GM21529 (cell line): ENCODE measurements at regions not wholly inside any gene's neighbourhood (a gene's known extent, or its start where the extent isn't known, plus 50 kb on each side); places are given as distances from the start of the nearest gene placed in this dataset.
A peak's percentile ranks its signal among the peaks of the same experiment; 100 is the strongest.

ENCODE experiments used
- ATAC-seq: cut with Tn5 transposase; IDR thresholded peaks from one replicate; pipeline ENCODE4 v1.9.1; 2021; ENCODE audit not compliant: unreplicated experiment

DNA sequence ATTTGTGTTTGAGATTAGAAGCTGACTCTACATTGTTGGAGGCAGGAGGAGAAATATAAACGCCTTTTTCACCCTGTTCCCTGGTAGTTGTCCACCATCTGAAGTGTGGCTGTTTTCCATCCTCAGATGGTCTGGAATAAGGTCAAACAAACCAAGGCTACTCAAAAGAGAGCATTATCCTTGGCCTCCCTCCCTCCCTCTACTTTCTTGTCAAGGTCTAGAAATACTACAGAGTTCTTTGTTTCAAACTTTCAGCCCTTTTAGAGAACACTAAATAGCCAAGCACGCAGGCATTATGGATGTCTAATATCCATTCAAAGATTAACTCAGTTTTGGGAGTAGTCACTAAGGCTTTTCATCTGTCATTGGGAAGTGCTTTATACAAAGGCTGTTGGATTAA, 215.8 kb upstream of the ITGA4 start:
- ATAC-seq, result no peak

DNA sequence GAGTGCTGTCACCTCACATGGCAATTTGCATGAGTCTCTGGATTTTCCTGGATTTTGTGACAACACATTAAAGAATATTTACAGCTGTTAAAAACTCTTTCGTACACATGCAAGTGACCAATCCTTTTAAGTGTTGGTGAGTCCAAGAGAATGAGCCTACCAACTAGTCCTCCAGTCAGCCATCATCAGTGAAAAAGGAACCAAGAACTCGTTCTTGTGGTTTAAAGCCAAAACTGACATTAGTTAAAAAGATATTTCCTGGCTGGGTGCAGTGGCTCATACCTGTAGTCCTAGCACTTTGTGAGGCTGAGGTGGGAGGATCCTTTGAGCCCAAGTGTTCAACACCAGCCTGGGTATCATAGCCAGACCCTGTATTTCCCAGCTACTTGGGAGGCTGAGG, 215.4 kb upstream of the ITGA4 start:
- peak; percentile 90 for ATAC-seq

DNA sequence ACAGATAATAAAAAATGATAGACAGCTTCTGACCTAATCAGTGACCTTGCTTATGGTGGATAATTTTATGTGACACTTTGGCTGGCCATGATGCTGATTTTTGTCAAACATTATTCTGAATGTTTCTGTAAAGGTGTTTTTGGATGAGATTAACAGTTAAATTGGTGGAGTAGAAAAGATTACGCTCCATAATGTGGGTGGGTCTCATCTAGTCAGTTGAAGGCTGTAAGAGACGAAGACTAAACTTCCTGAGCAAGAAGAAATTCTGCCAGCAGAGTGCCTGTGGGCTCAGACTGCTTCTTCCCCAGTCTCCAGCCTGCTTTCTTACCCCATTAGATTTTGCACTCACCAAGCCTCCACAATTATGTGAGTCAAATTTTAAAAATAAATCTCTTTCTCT, 214.9 kb upstream of the ITGA4 start:
- no peak for ATAC-seq

DNA sequence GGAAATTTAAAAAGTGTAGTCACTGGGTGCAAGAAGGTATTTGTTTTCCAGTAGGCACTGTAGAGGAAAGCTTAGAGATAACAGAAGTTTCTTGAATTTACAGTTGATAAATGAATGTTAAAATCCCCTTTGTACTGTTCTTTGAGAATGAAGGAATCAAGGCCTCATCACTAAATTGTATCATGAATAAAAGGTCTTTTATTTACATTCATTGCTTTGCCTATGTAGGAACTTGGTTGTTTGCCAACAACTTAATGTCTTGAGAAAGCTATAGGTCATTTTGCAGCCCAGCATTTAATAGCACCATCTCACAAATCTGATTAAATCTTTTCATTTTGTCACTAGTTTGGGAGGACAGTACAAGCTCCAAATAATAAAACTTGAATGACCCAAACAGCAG, 213.9 kb upstream of the ITGA4 start:
- ATAC-seq, result no peak

DNA sequence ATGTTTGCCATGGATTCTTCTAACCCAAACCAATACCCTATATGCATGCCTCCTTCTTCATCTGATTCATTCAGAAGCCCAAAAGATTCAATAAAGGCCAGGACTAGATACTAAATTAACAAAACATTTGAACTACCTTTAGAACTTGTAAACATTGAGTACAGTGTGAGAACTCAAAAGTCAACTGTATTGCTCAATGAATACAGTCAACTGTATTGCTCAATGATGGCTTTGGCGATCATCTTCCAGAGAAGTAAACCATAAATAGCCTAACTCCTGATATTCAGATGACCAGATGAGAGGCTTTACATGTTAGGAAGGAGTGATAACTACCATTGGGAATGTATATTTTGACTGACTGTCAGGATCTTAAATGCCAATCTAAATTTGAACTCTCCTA, 206.5 kb upstream of the ITGA4 start:
- ATAC-seq, result no peak

DNA sequence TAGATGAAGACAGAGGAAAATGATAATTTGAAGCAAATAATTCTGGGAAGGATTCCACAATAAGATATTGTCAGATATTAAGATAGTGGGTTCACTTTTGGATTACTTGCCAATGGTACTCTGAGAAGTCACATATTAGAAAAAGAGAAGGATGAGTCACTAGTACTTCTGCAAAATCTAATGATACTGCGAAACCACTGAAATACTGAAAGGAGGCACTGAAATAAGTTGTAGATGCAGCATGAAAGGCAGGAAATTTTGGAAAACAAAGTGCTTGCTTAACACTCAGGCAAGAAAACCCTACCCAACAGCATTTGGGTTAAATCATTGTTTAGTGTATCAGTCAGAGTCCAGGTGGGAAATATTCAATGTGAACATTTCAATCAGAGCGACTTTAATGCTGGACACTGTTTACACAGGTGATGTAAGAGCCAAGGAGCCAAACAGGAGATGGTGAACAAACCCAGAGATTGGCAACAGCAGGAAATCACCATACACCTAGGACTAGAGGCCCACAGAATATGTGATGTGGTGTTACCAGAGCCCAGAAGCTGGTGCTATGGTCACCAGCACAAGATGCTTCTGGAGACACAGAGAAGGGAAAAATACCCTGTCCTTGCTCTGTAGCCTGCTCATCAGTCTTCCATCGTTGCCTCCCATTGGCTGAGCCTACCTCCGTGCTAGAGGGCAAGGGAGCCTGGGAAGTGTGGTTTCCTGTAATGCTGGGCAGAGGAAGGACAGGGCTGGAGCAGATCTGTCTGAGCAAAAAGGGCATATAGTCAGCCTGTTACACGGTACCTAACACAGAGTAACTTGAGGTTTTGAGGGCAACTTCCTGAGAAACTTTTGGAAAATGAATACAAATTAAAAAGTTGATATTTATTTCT, 204.7 kb upstream of the ITGA4 start:
- no peak for ATAC-seq

DNA sequence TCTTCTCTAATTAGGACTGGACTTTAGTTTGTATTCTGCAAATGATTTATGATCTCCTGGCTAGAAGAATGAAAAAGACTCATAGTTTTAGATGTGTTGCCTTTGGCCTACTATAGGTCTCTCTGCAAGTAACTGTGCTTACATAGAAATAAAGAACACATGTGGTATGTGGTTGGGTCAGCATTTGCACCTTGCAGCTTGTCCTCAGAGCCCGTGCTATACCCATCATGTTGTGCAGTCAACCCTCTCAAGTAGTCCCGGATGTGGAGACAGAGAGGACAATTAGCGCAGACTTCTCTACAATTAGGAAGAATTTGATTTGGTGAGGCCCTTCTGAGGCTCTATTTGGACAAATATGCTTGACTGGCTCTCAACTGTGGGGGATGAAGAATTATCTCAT, 203.7 kb upstream of the ITGA4 start:
- no peak for ATAC-seq

DNA sequence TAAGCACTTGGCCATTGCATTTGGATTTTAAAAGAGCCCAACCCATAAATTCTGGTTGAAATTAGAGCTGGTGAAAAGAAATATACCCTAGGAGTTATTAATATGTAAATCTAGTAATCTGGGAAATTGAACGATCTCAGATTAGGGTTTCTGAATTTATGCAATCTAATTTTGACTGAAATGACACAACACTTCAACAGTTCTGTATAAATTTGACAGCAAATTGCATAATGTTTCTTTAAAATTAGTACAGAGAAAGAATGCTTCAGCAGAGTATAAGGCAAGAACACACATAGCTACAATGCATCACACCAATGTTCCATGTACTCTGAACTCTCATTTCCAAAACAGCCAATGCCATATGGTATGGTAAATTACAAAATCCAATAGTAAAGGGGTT, 201.5 kb upstream of the ITGA4 start:
- no peak for ATAC-seq

DNA sequence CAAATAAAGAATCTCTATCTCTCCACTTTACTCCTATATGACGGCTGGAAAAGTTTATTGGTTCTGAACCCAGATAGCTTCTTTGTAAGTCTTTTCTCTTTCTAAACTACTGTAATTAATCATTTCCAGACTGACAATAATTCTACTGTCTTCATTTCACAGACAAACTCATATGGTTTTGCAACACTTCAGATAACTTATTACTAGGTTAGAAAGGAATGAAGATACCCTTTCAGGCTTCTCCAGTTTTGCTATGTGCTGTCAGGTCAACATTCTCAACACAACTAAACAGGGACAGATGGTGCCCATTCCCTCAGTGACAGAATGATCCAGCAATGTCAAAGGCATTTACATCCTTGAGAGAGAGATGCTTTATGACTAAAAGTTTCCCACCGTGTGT, 198.5 kb upstream of the ITGA4 start:
- no peak for ATAC-seq

DNA sequence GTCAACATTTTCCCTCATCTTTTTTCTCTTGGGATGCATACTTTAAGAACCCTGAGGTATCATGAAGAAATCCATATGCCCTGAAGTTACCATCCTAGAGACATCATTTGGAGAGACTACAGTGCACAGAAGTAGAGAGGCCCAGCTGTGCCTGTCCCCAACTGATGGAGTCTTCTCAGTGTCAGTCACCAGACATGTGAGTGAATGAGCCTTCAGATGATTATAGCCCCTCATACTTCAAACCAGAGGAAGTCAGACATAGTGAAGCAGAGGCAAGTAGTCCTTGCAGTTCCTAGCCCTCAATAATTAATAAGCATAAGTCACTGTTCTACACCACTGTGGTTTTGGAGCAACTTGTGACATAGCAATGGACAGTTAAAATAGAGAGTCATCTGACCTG, 194.4 kb upstream of the ITGA4 start:
- ATAC-seq, result no peak

DNA sequence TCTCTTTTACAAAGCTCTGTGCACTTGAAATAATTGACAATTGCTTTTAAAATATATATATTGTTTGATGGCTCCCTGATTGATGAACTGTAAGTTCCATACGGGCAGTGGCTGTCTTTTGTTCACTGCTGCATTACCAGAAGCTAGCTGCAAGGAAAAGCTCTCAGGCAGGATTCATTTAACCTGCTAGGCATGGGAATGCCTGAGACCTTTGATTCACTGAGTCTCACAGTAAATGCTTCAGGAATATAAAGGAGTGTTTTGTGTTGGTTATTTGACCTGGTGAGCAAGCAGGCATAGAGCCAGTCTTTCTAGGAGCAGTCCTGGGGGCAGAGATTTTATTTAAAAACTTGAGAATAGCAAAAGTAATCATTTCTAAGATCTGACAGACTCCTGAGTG, 193.2 kb upstream of the ITGA4 start:
- ATAC-seq, result no peak

DNA sequence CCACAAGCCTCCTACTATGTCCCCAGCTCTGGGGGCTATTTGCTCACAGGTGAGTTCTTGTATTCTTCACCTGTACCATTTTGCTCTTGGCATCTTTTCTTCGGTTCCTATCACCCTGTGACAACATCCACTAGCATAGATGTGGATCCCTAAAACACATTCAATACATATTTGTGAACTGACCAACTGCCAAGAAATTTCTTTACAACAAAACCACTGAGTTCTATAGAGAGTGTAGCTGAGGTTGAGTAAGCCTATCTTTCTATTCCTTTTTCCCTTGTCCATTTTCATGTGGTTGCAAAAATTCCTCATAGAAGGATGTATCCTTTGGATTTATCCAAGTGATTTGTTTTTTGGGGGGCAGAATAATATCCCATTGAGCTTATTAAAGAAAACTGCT, 192.7 kb upstream of the ITGA4 start:
- ATAC-seq, result no peak

DNA sequence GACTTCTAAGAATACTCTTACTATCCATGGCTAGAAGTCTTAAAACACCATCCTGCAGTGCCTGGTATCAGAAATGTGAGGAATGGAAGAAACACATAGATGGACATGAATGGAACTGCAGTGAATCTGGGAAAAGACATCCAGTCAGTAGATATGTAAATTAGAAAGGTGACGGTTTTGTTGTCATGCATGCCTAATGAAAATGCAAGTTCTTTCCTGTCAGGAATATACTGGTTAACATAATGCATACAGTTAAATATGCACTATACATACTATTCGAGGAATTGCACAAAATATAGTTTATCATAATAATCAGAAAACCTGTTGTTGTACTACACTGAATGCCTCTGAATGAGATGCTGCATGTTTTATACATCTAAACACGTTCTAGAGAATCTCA, 190.6 kb upstream of the ITGA4 start:
- no peak for ATAC-seq

DNA sequence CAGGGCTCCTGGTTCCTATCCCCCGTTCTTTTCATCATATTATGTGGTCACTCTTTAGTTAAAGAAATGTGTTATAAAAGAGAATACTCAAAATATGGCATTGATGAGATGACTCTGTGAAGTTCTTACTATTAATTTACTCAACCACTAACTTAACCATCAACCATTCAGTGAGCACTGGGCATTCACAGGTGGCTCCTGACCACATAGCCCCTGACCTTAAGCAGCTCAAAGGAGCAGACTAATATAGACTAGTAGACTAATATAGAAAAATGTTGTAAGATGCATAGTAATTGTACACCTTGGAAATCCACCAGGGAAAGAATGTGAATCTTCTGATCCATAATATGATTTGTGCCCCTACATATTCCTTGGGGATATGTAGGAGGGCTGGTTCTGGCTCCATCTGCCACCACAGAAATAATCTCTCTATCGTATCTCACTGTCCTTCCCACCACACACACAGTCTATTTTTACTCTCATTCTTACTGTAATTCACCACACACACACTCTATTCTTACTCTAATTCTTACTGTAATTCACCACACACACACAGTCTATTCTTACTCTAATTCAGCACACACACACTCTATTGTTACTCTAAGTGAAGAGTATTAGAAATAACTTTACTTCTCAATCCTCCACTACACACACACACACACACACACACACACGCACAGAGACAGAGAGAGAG, 188.9 kb upstream of the ITGA4 start:
- ATAC-seq, result peak; percentile 74

DNA sequence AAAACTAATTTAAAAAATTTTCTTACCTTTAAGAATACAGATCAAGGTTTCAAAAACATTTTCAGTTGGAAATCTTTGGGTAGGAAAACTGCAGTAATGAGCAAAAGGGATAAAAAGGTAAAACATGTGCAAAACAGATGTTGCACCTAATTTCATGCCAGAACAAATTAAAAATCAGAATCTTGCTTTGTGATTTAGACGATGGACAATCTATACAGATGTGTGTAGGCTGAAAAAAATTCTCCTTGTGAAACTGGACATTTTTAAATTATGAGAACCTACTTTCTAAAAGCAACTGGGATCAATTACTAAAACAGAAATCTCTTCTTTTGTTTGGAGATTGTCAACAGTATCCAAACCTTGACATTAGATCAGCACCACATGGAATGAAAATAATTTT, 183.2 kb upstream of the ITGA4 start:
- ATAC-seq, result no peak

DNA sequence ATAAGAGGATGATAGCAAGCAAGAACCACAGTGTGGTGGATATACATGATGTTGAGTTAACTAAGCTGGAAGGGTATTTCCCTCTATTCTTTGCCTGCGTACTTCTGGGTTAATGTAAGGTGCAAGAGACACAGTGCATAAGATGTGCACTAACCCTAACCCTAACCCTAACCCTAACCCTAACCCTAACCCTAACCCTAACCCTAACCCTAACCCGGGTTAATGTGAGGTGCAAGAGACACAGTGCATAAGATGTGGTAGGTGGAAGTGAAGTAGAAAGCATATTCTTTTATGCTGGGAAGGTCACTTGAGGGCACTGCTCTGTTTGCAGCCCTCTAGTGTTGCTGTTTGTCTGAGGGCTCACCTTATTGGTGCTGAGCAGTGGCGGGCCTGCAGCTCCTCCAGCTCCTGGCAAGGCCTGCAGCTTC, 181.5 kb upstream of the ITGA4 start:
- ATAC-seq, result no peak

DNA sequence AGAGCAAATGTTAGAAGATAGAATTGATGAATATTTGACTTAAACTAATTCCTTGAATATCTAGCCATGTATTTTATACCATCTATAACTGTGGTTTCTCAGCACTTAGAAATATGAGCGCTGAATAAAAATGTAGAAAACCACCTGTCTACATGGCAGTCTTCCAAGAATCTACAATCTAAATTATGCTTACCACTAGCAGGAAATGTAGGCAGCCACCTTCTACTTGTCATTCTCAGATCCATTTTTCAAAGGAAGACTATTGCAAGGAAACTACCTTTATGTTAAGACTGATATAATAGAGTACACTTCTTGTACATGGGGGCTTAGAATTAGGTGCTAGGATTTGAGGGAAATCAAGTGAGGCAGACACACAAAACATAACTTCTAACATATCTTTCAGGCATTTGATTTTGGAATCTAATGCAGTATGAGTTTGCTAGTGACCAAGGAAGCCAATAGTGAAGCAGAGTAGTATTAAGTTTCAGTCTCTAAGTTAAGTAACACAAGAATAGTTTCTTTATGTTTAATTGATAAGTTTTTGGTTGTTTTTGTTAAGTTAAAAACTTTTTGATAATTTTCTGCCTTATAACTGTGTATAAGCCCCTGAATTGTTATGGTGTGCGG, 175.9 kb upstream of the ITGA4 start:
- no peak for ATAC-seq

DNA sequence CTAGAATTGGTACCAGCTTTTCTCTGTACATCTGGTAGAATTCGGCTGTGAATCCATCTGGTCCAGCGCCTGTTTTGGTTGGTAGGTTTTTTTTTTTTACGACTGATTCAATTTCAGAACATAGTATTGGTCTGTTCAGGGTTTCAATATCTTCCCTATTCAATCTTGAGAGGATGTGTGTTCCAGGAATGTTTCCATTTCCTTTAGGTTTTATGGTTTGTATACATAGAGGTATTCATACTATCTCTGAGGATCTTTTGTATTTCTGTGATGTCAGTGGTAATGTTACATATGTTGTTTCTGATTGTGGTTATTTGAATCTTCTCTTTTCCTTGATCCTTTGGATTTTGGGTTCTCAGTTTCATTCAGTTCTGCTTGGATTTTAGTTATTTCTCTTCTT, 172.1 kb upstream of the ITGA4 start:
- no peak for ATAC-seq

DNA sequence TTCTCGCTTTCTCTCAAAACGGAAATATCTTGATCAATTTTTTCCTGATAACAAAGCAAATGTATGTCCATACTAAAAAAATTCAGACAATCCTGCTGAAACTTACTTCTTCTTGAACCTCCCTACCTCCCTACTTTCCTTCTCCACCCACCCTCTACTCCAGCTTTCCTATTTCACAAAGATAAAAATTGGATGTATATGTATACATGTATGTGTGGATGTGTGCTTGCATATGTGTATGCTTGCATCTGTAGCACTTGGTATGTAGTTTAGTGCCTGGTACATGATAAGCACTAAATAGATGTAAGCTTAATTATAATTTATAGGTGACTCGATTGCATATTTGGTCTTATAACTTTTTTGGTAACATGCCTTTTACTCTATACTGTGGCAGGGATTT, 167.5 kb upstream of the ITGA4 start:
- ATAC-seq, result no peak

DNA sequence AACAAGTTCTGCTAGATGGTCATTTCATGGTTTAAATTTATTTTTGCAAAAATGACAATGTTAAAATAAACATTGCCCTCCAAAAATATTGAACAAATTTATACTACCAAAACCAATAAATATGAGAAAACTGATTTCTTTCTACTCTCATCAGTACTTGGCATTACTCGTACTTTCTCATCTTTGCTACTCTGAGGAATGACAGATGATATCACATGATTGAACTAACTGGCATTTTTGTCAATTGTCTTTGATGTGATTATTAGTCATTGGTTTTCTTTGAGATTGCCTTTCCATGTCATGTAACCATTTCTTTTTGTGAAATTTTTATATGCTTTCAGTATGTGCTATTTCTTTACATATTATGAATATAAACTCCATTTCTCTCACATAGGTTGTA, 167.0 kb upstream of the ITGA4 start:
- ATAC-seq, result no peak

DNA sequence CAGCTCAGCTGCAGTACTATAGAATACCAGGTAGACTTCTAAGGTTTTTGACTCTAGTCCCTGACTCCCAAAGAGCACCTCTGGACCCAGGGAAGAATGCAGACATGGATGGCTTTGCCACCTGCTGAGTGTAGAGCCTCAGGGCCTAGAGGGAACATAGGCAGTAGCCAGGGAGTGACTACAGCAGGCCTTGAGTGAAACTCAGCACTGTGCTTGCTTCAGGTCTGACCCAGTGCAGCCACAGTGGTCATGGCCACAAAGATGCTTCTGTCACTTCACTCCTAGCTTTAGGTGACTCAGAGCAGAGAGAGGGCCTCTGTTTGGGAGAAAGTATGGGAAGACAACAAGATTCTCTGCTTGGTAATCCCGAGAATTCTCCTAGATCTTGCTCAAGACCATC, 162.2 kb upstream of the ITGA4 start:
- no peak for ATAC-seq

DNA sequence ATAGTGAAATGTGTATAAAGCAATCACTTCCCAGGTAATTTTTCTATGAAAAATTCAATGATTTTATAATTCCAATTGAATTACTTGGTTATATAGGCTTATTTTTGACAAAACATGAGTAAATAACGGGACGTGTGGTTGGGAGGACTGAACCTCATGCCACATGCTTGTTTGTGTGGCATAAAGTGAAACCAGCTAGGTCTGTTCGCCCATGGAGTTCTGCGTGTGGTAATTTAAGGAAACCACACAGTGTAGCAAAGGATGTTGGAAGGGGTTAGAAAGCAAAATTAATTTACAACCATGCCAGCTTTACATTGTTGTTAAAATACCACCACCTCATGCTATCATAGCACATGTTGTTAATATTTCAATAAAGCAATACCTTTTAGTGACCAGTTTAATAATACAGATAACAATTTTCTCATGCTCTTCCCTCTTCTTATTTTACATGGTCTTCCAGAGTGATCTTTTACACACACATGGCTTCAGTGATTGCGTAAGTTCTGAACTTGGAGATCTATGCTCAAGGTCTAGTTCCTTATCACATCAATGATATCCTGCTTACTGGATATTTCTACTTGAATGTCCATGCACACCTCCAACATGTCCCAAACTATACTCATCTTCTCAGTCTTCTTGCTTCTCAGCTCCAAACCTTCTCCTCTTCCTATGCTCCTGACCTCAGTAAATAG, 156.4 kb upstream of the ITGA4 start:
- no peak for ATAC-seq
